GM12878 (cell line): ENCODE measurements at regions not wholly inside any gene's neighbourhood (a gene's known extent, or its start where the extent isn't known, plus 50 kb on each side); places are given as distances from the start of the nearest gene placed in this dataset.

Experiments used
- ATAC-seq: fragments of 200-7000 bp; cut with Tn5 transposase; 3 replicates; pipeline ENCODE4 v1.9.1; 2020; ENCODE audit warnings: mild to moderate bottlenecking, moderate library complexity
- BruUV-seq: library from RNA; stranded (reverse); fragments of 400-500 nt; replicated peaks from 2 replicates; lab custom pipeline; 2021; lab: Mats Ljungman, UMichigan
- CTCF ChIA-PET: fragments of 300-600 bp; sonication (Branson Sonifier 250); formaldehyde crosslinking; extraction: SDS; loops from one replicate; lab custom pipeline; 2021; ENCODE audit warnings: inconsistent platforms; lab: Yijun Ruan, JAX
- POLR2A ChIA-PET: fragments of 350-600 bp; formaldehyde crosslinking; extraction: SDS; loops from one replicate; lab custom pipeline; 2021; ENCODE audit warnings: inconsistent platforms; lab: Charles Lee
- RAD21 ChIA-PET: fragments of 300-600 bp; sonication (Branson Sonifier 250); formaldehyde crosslinking; loops from one replicate; lab custom pipeline; 2023; ENCODE audit warnings: antibody characterized with exemption; ENCODE audit not compliant: unreplicated experiment; lab: Charles Lee
- SMC1A ChIA-PET: fragments of 300-600 bp; sonication (Branson Sonifier 250); formaldehyde crosslinking; loops from one replicate; lab custom pipeline; 2023; ENCODE audit not compliant: unreplicated experiment, uncharacterized antibody; lab: Charles Lee
- DNase-seq: peaks from one replicate; pipeline ENCODE4 v3.0.0-alpha.2; 2011; ENCODE audit warnings: low read depth, low spot score
- FAIRE-seq: peaks from 3 replicates; lab custom pipeline; 2011; peaks lifted over from hg19 to GRCh38; lab: Jason Lieb, UNC
- H2AFZ ChIP-seq: 2 replicates; pipeline ENCODE4 v1.6.0; 2011; ENCODE audit warnings: low read depth, low read length, control low read depth; ENCODE audit not compliant: control insufficient read depth
- H3K27ac ChIP-seq: 2 replicates; pipeline ENCODE4 v1.5.1; 2011; ENCODE audit warnings: control low read depth; ENCODE audit not compliant: control insufficient read depth, insufficient read depth
- H3K27me3 ChIP-seq, 2 experiments: replicated peaks in 1 of 2; 2 replicates each; pipeline versions ENCODE4 v1.6.0 to v1.6.1; 2011; ENCODE audit warnings: low read length in 1 of 2; ENCODE audit not compliant: control insufficient read depth in 2 of 2, insufficient read depth in 2 of 2
- H3K36me3 ChIP-seq, 2 experiments: 2 replicates each; pipeline ENCODE4 v1.5.1; 2011; ENCODE audit warnings: low read length in 1 of 2; ENCODE audit not compliant: control insufficient read depth in 2 of 2, insufficient read depth in 2 of 2
- H3K4me1 ChIP-seq: 2 replicates; pipeline ENCODE4 v1.6.1; 2011; ENCODE audit warnings: mild to moderate bottlenecking, low read length, moderate library complexity, mixed read lengths; ENCODE audit not compliant: control insufficient read depth, insufficient read depth
- H3K4me2 ChIP-seq: 2 replicates; pipeline ENCODE4 v1.6.0; 2011; ENCODE audit warnings: control low read depth; ENCODE audit not compliant: control insufficient read depth, insufficient read depth
- H3K4me3 ChIP-seq: fragments of 200-600 bp; sonication (generic); 2 replicates; pipeline ENCODE4 v1.5.1; 2016
- H3K79me2 ChIP-seq: 2 replicates; pipeline ENCODE4 v1.6.0; 2011; ENCODE audit warnings: low read length; ENCODE audit not compliant: control insufficient read depth, insufficient read depth
- H3K9ac ChIP-seq: 2 replicates; pipeline ENCODE4 v1.8.0; 2011; ENCODE audit warnings: low read length, control low read depth, mixed read lengths; ENCODE audit not compliant: control insufficient read depth, insufficient read depth
- H3K9me3 ChIP-seq: replicated peaks from 3 replicates; pipeline ENCODE4 v1.5.1; 2011; ENCODE audit warnings: mild to moderate bottlenecking, low read length; ENCODE audit not compliant: control insufficient read depth, insufficient read depth
- H4K20me1 ChIP-seq: 2 replicates; pipeline ENCODE4 v1.6.0; 2011; ENCODE audit not compliant: control insufficient read depth, insufficient read depth
- KDM1A ChIP-seq: fragments of 200-600 bp; sonication (generic); IDR thresholded peaks from 2 replicates; pipeline ENCODE4 v1.6.1; 2016; ENCODE audit warnings: borderline replicate concordance
- MYB ChIP-seq: fragments of 150-350 bp; IDR thresholded peaks from 2 replicates; pipeline ENCODE4 v1.6.1; 2014; ENCODE audit warnings: mild to moderate bottlenecking, low read depth, low read length, borderline replicate concordance
- NR2C1 ChIP-seq: fragments of 450-650 bp; IDR thresholded peaks from 2 replicates; pipeline ENCODE4 v1.6.1; 2017; ENCODE audit warnings: antibody characterized with exemption, mild to moderate bottlenecking, moderate library complexity
- PAX5 ChIP-seq: IDR thresholded peaks from 2 replicates; pipeline ENCODE4 v1.6.1; 2011; ENCODE audit warnings: low read depth, low read length, borderline replicate concordance
- RBBP5 ChIP-seq: fragments of 200-600 bp; sonication (generic); conservative IDR thresholded peaks from 2 replicates; pipeline ENCODE4 v1.6.1; 2016
- YBX1 ChIP-seq: fragments of 450-650 bp; IDR thresholded peaks from 2 replicates; pipeline ENCODE4 v1.6.1; 2016; ENCODE audit warnings: antibody characterized with exemption
- ZNF384 ChIP-seq: IDR thresholded peaks from 2 replicates; pipeline ENCODE4 v1.6.1; 2012; ENCODE audit warnings: low read depth, mild to moderate bottlenecking, low read length, improper control_type of control experiment, borderline replicate concordance
- WGBS: methylation state at CpG from one replicate; pipeline ENCODE4 v1.1.6; 2016; ENCODE audit warnings: low lambda C conversion rate; ENCODE audit not compliant: insufficient replicate concordance, insufficient coverage; ENCODE audit errors: missing lambda C conversion rate; 5-methylcytosine and 5-hydroxymethylcytosine counted together
- in situ Hi-C: fragments of 300-500 bp; cut with MboI; formaldehyde crosslinking; loops from 9 replicates; pipeline ENCODE4 v1.14.3; 2018; ENCODE audit warnings: mixed read lengths
- intact Hi-C: fragments of 100-400 bp; cut with micrococcal nuclease; formaldehyde crosslinking; loops from one replicate; pipeline ENCODE4 v1.14.2; 2022; ENCODE audit not compliant: unreplicated experiment
- TF ChIP-seq, protein P1 (sequence below): fragments of 450-650 bp; formaldehyde crosslinking; IDR thresholded peaks from 2 replicates; pipeline ENCODE4 v1.5.0; 2022; ENCODE audit warnings: mild to moderate bottlenecking, missing genetic modification characterization
- TF ChIP-seq, protein P2 (sequence below): IDR thresholded peaks from 2 replicates; pipeline ENCODE4 v1.6.1; 2011; ENCODE audit warnings: mild to moderate bottlenecking, low read depth, low read length, moderate library complexity; ENCODE audit not compliant: insufficient replicate concordance
- TF ChIP-seq, protein P3 (sequence below): fragments of 450-650 bp; IDR thresholded peaks from 2 replicates; pipeline ENCODE4 v1.6.1; 2018; ENCODE audit warnings: borderline replicate concordance, mild to moderate bottlenecking; ENCODE audit not compliant: partially characterized antibody
- TF ChIP-seq, protein P4 (sequence below): fragments of 150-350 bp; IDR thresholded peaks from 2 replicates; pipeline ENCODE4 v1.6.1; 2014; ENCODE audit warnings: mild to moderate bottlenecking, low read depth, low read length
- TF ChIP-seq, protein P5 (sequence below): fragments of 450-650 bp; IDR thresholded peaks from 2 replicates; pipeline ENCODE4 v1.6.1; 2016; ENCODE audit warnings: mild to moderate bottlenecking

DNA sequence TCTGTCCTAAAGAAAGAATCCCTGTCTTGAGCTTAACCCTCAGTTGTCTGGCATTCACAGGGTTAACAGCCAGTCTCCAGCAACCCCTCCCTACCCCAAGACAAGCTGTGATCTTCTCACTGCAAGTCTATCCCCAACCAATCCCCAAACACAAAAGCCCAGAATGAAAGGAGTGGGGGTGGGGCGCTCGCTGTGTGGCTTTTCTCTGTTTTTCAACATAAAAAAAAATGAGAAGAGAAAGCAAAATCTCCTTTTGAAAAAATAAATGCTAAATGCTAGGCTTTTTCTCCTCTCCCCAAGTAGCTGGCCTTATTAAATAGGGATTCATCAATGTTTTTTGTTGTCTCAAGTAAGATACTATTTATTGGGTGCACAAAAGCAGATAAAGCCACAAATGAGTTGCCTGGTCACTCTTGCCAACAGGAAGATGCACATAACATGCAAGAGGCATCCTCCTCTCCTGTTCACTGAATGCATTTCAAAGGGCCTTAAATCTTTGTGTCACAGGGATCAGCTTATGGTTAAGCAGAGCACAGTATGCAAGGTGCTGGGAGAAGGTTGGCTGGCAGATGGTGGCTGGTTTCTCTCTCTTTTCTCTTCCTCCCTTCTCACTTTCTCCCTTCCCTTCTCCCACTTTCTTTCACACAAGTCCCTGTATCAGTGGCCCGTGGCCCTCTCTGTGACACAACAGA is 225.6 kb downstream of the CMPK2 start (continued):
- TF ChIP-seq, protein P1, sequence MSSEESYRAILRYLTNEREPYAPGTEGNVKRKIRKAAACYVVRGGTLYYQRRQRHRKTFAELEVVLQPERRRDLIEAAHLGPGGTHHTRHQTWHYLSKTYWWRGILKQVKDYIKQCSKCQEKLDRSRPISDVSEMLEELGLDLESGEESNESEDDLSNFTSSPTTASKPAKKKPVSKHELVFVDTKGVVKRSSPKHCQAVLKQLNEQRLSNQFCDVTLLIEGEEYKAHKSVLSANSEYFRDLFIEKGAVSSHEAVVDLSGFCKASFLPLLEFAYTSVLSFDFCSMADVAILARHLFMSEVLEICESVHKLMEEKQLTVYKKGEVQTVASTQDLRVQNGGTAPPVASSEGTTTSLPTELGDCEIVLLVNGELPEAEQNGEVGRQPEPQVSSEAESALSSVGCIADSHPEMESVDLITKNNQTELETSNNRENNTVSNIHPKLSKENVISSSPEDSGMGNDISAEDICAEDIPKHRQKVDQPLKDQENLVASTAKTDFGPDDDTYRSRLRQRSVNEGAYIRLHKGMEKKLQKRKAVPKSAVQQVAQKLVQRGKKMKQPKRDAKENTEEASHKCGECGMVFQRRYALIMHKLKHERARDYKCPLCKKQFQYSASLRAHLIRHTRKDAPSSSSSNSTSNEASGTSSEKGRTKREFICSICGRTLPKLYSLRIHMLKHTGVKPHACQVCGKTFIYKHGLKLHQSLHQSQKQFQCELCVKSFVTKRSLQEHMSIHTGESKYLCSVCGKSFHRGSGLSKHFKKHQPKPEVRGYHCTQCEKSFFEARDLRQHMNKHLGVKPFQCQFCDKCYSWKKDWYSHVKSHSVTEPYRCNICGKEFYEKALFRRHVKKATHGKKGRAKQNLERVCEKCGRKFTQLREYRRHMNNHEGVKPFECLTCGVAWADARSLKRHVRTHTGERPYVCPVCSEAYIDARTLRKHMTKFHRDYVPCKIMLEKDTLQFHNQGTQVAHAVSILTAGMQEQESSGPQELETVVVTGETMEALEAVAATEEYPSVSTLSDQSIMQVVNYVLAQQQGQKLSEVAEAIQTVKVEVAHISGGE (CRISPR knock-in tag): no peak
- no peak for TF ChIP-seq ZNF384

DNA sequence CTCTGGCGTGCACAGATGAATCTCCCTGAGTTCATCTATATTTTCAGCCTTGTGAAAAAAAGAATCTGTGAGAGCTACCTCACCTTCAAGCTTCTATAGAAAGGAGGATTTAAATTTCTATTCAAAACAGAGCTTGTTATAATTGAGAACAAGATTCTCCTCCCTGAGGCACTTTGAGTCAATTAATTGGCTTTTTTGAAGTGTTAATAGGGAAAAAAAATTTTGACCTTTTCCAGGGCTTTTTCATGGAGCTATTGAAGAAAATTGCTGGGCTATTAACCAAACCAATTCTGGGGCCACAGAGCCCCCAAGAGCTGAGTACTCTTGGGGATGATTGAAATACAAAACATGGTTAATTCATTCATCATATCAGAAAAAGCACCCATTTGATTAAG is 225.1 kb downstream of the CMPK2 start:
- Histone ChIP-seq H3K27ac (no peak overlapping the region), H2AFZ (no peak overlapping the region), H3K36me3 (no peaks in the 10 kb centered on the region), H3K27me3 (no peaks in the 10 kb centered on the region), H3K9ac (no peak overlapping the region), H3K4me3 (no peak overlapping the region), H3K9me3 (no peaks in the 10 kb centered on the region), H3K4me1 (no peaks in the 10 kb centered on the region), H4K20me1 (no peaks in the 10 kb centered on the region), H3K4me2 (no peak overlapping the region), H3K79me2 (no peaks in the 10 kb centered on the region)
- RAD21 ChIA-PET: interaction anchor here (0.5 kb wide), 1 partner anchor 365 kb away, joined by 3 read pairs; no protein-coding TSS in a partner anchor
- SMC1A ChIA-PET: interaction anchor here (0.7 kb wide), 1 partner anchor 36 kb away, joined by 4 read pairs; no protein-coding TSS in a partner anchor
- 0% methylated on average over 1 of the region's 1 CpG for WGBS
- intact Hi-C loops (no loop called here), in situ Hi-C loops (no loop called here)
- ATAC-seq (no peak), DNase-seq (no peak), FAIRE-seq (no peak)
- POLR2A ChIA-PET: no interaction called here
- BruUV-seq: no TSS peak
- CTCF ChIA-PET: interaction anchor here (0.6 kb wide), 1 partner anchor 11 kb away, joined by 3 read pairs; no protein-coding TSS in a partner anchor
- TF ChIP-seq, protein P2, sequence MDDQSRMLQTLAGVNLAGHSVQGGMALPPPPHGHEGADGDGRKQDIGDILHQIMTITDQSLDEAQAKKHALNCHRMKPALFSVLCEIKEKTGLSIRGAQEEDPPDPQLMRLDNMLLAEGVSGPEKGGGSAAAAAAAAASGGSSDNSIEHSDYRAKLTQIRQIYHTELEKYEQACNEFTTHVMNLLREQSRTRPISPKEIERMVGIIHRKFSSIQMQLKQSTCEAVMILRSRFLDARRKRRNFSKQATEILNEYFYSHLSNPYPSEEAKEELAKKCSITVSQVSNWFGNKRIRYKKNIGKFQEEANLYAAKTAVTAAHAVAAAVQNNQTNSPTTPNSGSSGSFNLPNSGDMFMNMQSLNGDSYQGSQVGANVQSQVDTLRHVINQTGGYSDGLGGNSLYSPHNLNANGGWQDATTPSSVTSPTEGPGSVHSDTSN: no peak
- TF ChIP-seq PAX5: no peak
- TF ChIP-seq, protein P3, sequence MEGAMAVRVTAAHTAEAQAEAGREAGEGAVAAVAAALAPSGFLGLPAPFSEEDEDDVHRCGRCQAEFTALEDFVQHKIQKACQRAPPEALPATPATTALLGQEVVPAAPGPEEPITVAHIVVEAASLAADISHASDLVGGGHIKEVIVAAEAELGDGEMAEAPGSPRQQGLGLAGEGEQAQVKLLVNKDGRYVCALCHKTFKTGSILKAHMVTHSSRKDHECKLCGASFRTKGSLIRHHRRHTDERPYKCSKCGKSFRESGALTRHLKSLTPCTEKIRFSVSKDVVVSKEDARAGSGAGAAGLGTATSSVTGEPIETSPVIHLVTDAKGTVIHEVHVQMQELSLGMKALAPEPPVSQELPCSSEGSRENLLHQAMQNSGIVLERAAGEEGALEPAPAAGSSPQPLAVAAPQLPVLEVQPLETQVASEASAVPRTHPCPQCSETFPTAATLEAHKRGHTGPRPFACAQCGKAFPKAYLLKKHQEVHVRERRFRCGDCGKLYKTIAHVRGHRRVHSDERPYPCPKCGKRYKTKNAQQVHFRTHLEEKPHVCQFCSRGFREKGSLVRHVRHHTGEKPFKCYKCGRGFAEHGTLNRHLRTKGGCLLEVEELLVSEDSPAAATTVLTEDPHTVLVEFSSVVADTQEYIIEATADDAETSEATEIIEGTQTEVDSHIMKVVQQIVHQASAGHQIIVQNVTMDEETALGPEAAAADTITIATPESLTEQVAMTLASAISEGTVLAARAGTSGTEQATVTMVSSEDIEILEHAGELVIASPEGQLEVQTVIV: no peak
- TF ChIP-seq RBBP5: no peak
- TF ChIP-seq YBX1: no peak
- no peak for TF ChIP-seq NR2C1
- no peak for TF ChIP-seq KDM1A
- TF ChIP-seq, protein P4, sequence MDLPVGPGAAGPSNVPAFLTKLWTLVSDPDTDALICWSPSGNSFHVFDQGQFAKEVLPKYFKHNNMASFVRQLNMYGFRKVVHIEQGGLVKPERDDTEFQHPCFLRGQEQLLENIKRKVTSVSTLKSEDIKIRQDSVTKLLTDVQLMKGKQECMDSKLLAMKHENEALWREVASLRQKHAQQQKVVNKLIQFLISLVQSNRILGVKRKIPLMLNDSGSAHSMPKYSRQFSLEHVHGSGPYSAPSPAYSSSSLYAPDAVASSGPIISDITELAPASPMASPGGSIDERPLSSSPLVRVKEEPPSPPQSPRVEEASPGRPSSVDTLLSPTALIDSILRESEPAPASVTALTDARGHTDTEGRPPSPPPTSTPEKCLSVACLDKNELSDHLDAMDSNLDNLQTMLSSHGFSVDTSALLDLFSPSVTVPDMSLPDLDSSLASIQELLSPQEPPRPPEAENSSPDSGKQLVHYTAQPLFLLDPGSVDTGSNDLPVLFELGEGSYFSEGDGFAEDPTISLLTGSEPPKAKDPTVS: no peak
- TF ChIP-seq, protein P5, sequence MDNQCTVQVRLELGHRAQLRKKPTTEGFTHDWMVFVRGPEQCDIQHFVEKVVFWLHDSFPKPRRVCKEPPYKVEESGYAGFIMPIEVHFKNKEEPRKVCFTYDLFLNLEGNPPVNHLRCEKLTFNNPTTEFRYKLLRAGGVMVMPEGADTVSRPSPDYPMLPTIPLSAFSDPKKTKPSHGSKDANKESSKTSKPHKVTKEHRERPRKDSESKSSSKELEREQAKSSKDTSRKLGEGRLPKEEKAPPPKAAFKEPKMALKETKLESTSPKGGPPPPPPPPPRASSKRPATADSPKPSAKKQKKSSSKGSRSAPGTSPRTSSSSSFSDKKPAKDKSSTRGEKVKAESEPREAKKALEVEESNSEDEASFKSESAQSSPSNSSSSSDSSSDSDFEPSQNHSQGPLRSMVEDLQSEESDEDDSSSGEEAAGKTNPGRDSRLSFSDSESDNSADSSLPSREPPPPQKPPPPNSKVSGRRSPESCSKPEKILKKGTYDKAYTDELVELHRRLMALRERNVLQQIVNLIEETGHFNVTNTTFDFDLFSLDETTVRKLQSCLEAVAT: no peak
- no peak for TF ChIP-seq MYB
